Endodermal cell (in vitro differentiated cells): ENCODE measurements at regions not wholly inside any gene's neighbourhood (a gene's known extent, or its start where the extent isn't known, plus 50 kb on each side); places are given as distances from the start of the nearest gene placed in this dataset.

Source experiments
- DNase-seq: peaks from one replicate; pipeline ENCODE4 v3.0.0-alpha.2; 2017
- H3K27ac ChIP-seq: 2 replicates; pipeline ENCODE4 v1.5.1; 2013; ENCODE audit warnings: mild to moderate bottlenecking, low read depth, low read length, moderate library complexity
- H3K27me3 ChIP-seq: 2 replicates; pipeline ENCODE4 v1.6.1; 2013; ENCODE audit warnings: mild to moderate bottlenecking, low read length, moderate library complexity; ENCODE audit not compliant: insufficient read depth, control insufficient read depth, poor library complexity, severe bottlenecking
- H3K36me3 ChIP-seq: 2 replicates; pipeline ENCODE4 v1.7.0; 2013; ENCODE audit warnings: mild to moderate bottlenecking, low read length, moderate library complexity; ENCODE audit not compliant: control insufficient read depth, insufficient read depth
- H3K4me1 ChIP-seq: one replicate; pipeline ENCODE4 v1.7.0; 2013; ENCODE audit warnings: low read length; ENCODE audit not compliant: control insufficient read depth, insufficient read depth
- H3K4me3 ChIP-seq: 2 replicates; pipeline ENCODE4 v1.5.1; 2013; ENCODE audit warnings: mild to moderate bottlenecking, low read length, moderate library complexity
- H3K9ac ChIP-seq: 2 replicates; pipeline ENCODE4 v1.6.1; 2013; ENCODE audit warnings: mild to moderate bottlenecking, low read length, moderate library complexity; ENCODE audit not compliant: poor library complexity, severe bottlenecking; ENCODE audit errors: extremely low read depth
- H3K9me3 ChIP-seq: 2 replicates; pipeline ENCODE4 v1.6.1; 2013; ENCODE audit warnings: mild to moderate bottlenecking, low read length, moderate library complexity; ENCODE audit not compliant: control insufficient read depth
- H3K27ac Mint-ChIP-seq: 2 replicates; pipeline ENCODE4 v1.8.0; 2020; ENCODE audit warnings: mixed read lengths
- H3K27me3 Mint-ChIP-seq: 2 replicates; pipeline ENCODE4 v1.8.0; 2021; ENCODE audit warnings: mild to moderate bottlenecking, mixed read lengths; ENCODE audit not compliant: insufficient read depth
- H3K36me3 Mint-ChIP-seq: 2 replicates; pipeline ENCODE4 v1.8.0; 2020; ENCODE audit warnings: low read depth, mixed read lengths
- H3K4me1 Mint-ChIP-seq: 2 replicates; pipeline ENCODE4 v1.8.0; 2020; ENCODE audit warnings: mixed read lengths
- H3K4me3 Mint-ChIP-seq: 2 replicates; pipeline ENCODE4 v1.8.0; 2020; ENCODE audit warnings: mild to moderate bottlenecking, moderate library complexity, mixed read lengths
- H3K9me3 Mint-ChIP-seq: 2 replicates; pipeline ENCODE4 v1.8.0; 2020; ENCODE audit warnings: mild to moderate bottlenecking, mixed read lengths
- CTCF ChIP-seq: fragments of 200-600 bp; sonication (generic); conservative IDR thresholded peaks from 2 replicates; pipeline ENCODE4 v1.5.0; 2021; ENCODE audit warnings: antibody characterized with exemption, mild to moderate bottlenecking
- whole genome bisulfite sequencing, 2 experiments: methylation state at CpG; one replicate each; pipeline versions ENCODE4 v1.1.5 to v1.1.7; 2013; ENCODE audit warnings: missing lambda C conversion rate in 2 of 2, mixed read lengths in 1 of 2; ENCODE audit not compliant: insufficient coverage in 1 of 2, insufficient read length in 1 of 2; 5-methylcytosine and 5-hydroxymethylcytosine counted together

GRCh38 chrX:3548765-3549391 is 164.6 kb downstream of the PRKX start:
- no peak overlapping the region for H3K4me3 Mint-ChIP-seq
- H3K4me1 ChIP-seq, result no peaks in the 10 kb centered on the region
- H3K9me3 Mint-ChIP-seq, result peaks cover 5% of the 10 kb centered on the region
- H3K27me3 ChIP-seq, result no peaks in the 10 kb centered on the region
- H3K27ac ChIP-seq, result no peak overlapping the region
- H3K36me3 Mint-ChIP-seq, result no peaks in the 10 kb centered on the region
- TF ChIP-seq CTCF, result peak; percentile 58
- no peak overlapping the region for H3K4me3 ChIP-seq
- peaks cover 19% of the 10 kb centered on the region for H3K4me1 Mint-ChIP-seq
- H3K27me3 Mint-ChIP-seq, result peaks cover 5% of the 10 kb centered on the region
- 79 to 93% methylated on average over 4 to 14 of the region's 15 CpGs for WGBS, 2 experiments
- no peaks in the 10 kb centered on the region for H3K9me3 ChIP-seq
- H3K9ac ChIP-seq, result no peak overlapping the region
- no peaks in the 10 kb centered on the region for H3K36me3 ChIP-seq
- no peak for DNase-seq
- no peak overlapping the region for H3K27ac Mint-ChIP-seq

- H3K27me3 ChIP-seq, result no peaks in the 10 kb centered on the region
- no peaks in the 10 kb centered on the region for H3K36me3 ChIP-seq
- DNase-seq, result no peak
- Mint-ChIP-seq H3K4me1 (peaks cover 9% of the 10 kb centered on the region), H3K27ac (no peak overlapping the region), H3K9me3 (peaks cover 5% of the 10 kb centered on the region), H3K4me3 (no peak overlapping the region), H3K27me3 (peaks cover 5% of the 10 kb centered on the region), H3K36me3 (no peaks in the 10 kb centered on the region)
- WGBS, 2 experiments, result 94 to 100% methylated on average over 1 to 5 of the region's 5 CpGs
- no peaks in the 10 kb centered on the region for H3K4me1 ChIP-seq
- no peaks in the 10 kb centered on the region for H3K9me3 ChIP-seq
- H3K9ac ChIP-seq, result no peak overlapping the region
- H3K4me3 ChIP-seq, result no peak overlapping the region
- TF ChIP-seq CTCF, result no peak
- H3K27ac ChIP-seq, result no peak overlapping the region
These were observed 167.5 kb downstream of the PRKX start for GRCh38 chrX:3545901-3546300.

GRCh38 chrX:3541336-3541735 is 172.1 kb downstream of the PRKX start:
- Histone ChIP-seq H3K9ac (no peak overlapping the region), H3K27me3 (no peaks in the 10 kb centered on the region), H3K4me3 (no peak overlapping the region), H3K27ac (no peak overlapping the region), H3K36me3 (no peaks in the 10 kb centered on the region), H3K9me3 (no peaks in the 10 kb centered on the region), H3K4me1 (no peaks in the 10 kb centered on the region)
- TF ChIP-seq CTCF, result no peak
- DNase-seq, result no peak
- no peak overlapping the region for H3K27ac Mint-ChIP-seq
- no peak overlapping the region for H3K4me3 Mint-ChIP-seq
- WGBS, 2 experiments, result 80 to 83% methylated on average over 1 to 2 of the region's 2 CpGs
- H3K9me3 Mint-ChIP-seq, result peaks cover under 1% of the 10 kb centered on the region
- no peaks in the 10 kb centered on the region for H3K36me3 Mint-ChIP-seq
- peaks cover 3% of the 10 kb centered on the region for H3K27me3 Mint-ChIP-seq
- H3K4me1 Mint-ChIP-seq, result no peaks in the 10 kb centered on the region
